GM04503 (cell line): ENCODE measurements at regions not wholly inside any gene's neighbourhood (a gene's known extent, or its start where the extent isn't known, plus 50 kb on each side); places are given as distances from the start of the nearest gene placed in this dataset.

Source experiments
- DNase-seq: peaks from one replicate; pipeline ENCODE4 v3.0.0-alpha.2; 2012; ENCODE audit warnings: low read depth

DNA sequence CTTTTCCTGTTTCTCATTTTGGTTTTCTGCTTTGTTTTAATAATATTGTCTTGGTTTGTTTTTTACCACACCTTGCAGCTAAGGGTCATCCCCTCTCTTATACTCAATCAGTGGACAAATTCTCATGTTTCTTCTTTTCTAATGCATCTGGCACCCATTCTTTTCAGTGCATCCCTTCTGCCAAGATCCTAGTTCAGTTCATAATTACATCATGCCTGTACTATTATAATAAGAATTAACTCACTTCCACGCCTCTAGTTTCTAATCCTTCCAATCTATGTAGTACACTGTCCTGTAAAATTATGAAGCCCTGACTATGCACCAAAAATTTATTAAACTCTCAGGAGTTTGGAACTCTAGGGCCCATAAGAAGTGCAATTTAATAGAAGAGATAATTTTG, 126.1 kb downstream of the FAT4 start:
- no peak for DNase-seq

DNA sequence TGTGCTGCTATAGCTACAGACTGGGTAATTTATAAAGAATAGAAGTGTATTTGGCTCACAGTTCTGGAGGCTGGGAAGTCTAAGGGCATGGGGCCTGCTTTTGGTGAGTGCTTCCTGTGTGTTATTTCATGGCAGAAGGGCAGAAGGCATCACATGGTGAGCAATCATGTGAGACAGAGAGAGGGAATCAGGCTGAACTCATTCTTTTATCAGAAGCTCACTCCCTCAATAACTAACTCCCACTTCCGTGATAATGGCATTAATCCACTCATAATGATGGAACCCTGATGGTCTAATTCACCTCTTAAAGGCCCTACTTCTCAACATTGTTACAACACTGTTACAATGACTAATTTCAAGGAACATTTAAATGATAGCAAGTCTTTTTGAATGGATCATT, 129.4 kb downstream of the FAT4 start:
- no peak for DNase-seq

DNA sequence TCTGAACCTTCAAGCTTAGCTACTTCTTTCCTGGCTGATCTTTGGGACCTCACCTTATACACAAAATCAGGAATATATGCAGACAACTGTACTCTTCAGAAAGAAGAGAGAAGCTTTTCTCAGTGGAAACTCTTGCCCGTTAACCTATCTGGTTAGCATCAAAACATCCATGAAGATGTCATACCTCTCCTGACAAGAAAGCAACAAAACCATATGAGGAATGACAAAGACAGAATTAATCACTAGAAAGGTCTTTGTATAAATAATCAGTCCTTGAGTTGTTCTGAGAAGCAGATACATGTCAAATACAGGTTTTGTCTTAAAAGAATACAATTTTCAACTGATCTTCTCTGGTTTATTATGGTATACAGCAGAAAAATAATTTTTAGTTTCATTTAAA, 130.8 kb downstream of the FAT4 start:
- no peak for DNase-seq

DNA sequence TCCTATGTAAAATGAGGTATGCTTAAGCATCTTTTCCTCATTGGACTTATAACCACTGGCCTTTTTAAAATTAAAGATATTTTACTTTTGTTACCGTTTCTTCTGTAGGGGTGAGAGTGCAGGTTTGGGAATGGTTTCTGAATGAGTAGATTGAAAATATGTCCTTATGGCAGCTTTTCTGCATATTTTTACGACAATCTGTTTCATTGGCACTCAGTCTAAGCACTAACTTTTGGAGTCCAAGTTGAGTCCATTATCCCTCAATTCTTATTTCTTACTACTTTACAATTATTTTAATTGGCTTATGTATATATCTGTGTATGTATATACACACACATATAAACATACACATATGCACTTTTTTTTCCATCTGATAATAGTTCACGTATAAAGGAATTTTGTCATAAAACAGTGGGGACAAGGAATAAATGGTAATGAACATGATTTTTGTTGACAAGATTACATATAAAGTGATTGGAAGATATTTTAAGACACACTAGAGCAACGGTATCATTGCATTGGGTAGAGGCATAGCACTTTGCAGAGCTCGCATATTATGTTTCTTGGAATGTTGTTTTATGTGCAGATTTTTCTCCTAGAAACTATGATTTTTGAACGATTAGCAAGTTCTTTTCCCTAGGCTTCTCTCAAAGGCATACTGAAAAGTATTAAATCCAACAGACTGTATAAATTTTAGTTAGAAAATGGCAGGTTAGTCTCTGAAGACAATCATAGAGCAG, 133.0 kb downstream of the FAT4 start:
- no peak for DNase-seq

DNA sequence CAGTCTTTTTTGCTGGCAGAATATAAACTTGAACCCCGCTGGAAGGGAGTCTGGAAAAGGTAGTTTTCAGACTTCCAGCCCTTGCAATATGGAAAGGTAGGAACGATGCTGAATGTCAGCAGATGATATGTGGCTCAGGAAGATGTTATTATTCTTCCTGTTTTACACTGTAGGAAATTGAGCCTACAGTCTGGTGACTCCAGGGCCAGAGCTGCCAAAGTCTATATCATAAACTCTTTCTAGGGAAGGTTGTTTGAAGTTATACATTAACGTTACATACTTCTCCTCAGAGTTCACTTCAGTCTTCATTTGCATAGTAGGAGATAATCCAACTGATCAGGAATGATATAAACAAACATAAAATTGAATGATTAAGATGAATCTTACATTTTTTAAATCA, 141.3 kb downstream of the FAT4 start:
- DNase-seq: no peak

DNA sequence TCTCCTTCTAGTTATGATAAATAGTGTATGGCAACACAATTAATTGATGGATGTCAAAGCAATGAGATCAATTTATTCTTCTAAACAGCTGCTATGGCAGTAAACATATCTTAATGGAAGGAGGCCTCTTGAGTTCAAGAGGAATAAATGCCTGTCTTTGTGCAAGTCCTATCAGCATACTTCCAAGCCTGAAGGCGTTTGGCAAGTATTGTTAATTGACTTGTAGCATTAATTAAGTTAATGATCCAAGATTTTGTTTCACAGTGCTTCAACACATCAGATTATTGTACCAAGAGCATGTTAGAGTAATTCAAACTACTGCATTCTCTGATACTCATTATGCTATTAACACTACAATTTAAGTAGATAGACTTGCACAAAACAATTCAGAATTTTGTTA, 144.8 kb downstream of the FAT4 start:
- no peak for DNase-seq

DNA sequence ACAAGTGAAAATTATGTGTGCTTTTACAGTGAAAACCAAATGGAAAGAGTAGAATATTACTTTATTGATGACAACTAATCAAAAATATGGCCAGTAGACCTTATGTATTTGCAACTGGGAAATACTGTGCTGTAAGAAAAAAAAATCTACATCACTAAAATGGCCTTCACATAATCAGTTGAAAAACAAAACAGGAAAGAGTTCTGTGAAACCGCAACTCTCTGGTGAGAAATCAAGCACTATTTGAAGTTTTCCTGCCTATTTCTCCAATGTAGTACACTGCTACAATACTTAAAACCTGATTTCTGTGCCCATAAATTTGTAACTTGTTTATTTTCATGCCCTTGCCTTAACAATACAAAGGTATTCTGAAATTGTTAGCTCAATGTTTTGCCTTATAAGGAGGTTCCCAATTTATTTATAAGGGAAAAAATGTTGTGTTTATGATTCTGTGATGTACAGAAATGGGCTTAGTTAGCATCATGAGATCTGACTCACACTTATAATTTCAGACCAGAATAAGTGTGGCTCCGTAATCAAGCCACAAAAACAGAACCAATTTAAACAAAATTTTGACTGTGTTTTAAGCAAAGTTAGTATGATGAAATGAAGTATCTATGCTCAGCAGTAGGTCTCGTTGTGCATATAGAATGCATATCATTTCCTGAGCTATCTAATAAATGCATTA, 147.1 kb downstream of the FAT4 start:
- no peak for DNase-seq

DNA sequence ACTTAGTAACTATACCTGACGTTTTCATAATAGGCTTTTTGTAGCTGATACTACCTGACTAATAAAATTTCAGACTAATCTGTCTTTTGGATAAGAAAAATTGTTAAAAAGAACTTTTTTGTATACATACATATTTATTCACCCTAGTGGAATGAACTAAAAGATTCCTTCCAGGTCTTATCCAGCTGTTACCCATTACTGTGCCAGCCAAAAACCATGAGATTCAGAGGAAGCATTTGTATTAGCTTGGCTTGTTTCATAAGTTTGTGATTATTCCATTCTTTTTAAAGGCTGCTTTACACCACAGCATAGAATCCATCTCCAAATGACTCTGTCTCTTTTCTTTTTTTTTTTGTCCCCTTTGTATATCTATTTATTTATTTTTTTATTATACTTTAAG, 149.4 kb downstream of the FAT4 start:
- DNase-seq: peak; percentile 4

DNA sequence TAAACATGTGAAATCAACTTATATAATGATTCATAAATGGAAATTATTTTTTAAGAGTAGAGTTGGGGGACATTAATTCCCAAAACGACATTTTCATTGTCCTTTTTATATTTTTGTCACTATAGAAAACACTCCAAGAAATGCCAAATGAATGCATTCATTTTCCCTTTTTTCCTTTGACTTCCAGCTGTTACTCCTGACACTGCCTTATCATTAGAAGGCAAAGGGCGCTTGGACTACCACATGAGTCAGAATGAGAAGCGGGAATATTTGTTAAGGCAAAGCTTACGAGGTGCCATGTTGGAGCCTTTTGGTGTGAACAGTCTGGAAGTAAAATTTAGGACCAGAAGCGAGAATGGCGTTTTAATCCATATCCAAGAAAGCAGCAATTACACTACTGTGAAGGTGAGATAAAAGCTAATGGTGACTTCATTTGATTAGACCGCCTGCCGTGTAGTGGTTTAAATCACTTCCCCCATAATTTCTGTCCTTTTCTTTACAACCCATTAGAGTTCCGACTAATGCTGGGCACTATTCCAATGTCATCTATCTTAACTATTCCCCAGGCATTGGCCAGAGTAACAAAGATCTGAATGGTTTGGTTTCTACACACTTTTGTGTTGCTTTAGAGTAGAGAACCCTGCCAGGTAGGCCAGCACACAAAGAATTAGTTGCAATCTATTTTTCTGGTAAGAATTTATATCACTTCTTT, 166.7 kb downstream of the FAT4 start:
- no peak for DNase-seq

DNA sequence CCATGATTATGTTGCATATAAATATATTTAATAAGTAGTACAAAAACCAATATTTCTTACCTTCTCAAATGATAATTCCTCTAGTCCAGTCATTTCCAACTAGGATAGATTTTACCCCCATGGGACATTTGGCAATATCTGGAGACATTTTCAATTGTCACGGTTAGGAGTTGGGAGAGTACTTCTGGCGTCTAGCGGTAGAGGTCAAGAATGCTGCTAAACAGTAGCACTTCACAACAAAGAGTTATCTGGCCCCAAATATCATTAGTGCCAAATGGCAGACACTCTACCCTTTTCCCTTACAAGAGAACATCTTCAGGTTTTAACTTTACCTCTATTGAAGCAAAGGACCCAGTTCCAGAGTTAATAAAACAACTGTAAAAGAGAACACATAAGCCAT, 168.1 kb downstream of the FAT4 start:
- no peak for DNase-seq

DNA sequence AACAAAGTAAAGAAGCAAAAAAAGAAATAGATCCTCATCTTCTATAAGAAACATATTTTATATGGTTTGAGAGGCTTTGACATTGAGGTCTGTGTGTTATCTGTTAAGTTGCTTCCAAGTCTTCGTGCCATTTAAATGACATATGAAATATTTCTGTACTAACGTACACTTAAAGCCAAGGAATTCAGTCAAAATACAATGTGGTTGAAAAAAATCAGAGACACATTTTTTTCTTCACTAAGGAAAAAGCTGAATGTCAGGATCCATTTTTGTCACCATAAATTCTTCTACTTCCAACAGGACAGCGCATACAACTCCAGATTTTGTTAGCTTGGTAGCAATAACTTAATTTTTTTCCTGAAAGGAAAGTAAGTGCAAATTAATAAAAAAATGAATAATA, 168.5 kb downstream of the FAT4 start:
- DNase-seq: no peak

DNA sequence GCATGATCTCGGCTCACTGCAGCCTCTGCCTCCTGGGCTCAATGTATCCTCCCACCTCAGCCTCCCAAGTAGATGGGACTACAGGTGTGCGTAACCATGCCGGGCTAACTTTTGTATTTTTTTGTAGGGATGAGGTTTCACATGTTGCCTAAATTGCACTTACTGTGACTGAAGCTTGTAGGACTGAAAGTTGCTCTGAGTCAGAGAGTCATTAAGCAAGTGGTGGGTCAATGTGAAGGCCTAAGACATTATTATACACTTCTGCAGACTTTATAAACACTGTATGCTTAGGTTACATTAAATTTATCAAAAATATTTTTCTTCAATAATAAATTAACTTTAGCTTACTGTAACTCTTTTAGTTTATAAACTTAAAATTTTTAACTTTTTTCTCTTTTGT, 170.2 kb downstream of the FAT4 start:
- DNase-seq: no peak

DNA sequence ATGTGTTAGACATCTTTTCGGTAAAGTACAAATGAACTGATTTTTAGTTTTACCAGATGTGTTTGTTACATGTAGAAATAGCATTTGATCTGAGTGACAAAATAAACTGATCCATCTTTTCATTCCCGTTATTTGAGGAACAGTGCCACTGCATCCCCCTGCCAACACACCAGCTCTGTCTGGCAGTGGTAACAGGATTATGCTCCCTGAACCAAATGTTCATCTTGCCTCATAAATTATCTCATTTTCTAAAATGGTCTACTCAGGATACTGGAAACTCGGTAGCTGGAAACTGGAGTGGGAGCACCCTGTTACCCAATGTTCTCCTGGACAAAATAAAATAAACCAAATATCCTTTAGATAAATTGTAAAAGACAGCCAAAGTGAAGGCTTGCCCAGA, 171.6 kb downstream of the FAT4 start:
- DNase-seq: no peak

DNA sequence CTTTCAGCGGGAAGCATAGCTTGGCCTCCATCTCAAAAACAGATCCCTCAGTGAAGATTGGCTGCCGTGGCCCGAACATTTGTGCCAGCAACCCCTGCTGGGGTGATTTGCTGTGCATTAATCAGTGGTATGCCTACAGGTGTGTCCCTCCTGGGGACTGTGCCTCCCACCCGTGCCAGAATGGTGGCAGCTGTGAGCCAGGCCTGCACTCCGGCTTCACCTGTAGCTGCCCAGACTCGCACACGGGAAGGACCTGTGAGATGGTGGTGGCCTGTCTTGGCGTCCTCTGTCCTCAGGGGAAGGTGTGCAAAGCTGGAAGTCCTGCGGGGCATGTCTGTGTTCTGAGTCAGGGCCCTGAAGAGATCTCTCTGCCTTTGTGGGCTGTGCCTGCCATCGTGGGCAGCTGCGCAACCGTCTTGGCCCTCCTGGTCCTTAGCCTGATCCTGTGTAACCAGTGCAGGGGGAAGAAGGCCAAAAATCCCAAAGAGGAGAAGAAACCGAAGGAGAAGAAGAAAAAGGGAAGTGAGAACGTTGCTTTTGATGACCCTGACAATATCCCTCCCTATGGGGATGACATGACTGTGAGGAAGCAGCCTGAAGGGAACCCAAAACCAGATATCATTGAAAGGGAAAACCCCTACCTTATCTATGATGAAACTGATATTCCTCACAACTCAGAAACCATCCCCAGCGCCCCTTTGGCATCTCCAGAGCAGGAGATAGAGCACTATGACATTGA, 175.4 kb downstream of the FAT4 start:
- DNase-seq: no peak

DNA sequence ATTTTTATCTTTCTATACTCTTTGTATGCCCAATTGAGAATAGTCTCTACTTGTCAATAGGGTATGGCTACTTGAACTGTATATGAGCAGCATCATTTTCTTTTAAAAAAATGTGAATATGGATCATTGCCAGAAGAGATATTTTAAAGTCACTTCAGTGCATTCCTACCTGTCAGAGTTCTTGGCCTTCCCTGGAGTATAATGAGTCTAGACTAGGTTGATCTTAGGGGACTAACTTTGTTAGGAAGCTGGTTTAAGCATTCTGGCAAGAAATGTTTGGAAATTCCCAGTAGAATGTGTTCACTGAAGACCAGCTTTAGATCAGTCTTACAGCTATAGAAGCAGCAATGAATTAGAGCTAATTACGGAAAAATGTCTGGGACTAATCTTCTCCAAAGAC, 178.2 kb downstream of the FAT4 start:
- no peak for DNase-seq

DNA sequence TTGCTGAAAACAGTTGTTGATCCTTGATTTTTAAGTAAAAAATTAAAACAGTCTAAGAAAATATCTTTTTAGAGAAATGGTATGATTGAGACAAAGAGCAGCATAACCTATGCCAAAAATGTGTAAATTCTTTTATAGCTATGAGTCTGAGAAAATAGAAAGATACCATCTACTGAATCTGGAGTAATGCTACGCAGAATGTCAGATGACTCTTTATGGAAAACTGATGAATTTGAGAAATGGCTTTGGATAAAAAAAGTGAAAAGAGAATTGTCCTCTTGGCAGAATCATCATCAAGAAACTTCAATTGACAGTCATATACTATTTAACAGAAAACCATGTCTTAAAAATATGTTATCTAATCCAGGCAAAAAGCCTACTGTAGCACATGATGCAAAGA, 183.1 kb downstream of the FAT4 start:
- DNase-seq: no peak

DNA sequence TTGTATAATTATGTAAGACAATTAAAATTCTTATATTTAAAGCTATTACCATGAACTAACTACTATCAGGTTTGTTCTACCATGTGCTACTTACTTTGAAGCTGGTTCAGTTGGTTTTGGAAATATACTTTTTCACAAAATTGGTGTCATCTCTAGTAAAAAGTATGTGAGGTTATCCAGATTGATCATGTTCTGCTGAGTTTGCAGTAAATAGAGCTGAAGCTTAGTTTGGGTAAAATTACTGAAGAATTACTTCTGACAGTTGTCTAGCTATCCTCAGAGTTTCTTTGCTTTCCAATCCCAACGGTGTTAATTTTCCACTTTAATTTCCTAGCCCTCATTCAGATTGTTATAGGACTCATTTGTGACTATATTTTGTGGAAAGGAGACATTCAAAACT, 184.2 kb downstream of the FAT4 start:
- DNase-seq: no peak

DNA sequence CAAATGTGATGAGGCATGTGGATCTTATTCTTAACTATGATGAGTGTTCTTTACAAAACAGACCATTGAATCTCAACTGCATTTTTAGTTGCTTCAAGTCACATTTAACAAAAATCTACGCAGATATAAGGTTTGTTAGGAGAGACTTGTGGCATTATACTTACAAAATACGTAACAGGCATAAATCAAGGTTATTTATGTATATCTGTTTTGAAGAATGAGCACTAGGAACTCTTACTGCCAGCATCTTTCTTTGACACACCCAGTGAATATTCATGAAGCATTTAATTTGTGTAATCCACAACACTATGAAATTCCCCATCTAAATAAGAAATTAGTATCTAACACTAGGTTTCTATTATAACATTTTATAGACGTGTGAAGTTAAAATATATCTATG, 186.3 kb downstream of the FAT4 start:
- DNase-seq: no peak

DNA sequence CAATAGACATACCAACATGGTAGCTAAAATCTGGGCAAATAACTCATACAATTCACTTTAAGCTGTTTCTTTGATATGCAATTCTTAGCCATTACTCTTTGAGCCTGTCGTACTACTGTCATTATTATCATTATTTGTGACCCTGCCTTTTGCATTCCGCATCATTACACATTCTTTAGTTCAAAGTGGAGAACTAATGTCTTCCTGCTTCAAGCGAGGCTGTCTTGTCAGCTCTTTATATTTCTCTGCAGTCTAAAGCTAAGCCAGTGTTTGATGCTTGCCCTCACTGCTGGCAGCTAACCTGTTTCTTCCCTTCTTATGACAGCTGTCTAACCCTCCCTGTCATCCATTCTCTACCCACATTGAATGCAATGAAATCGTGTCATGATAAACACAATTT, 186.8 kb downstream of the FAT4 start:
- DNase-seq: no peak

DNA sequence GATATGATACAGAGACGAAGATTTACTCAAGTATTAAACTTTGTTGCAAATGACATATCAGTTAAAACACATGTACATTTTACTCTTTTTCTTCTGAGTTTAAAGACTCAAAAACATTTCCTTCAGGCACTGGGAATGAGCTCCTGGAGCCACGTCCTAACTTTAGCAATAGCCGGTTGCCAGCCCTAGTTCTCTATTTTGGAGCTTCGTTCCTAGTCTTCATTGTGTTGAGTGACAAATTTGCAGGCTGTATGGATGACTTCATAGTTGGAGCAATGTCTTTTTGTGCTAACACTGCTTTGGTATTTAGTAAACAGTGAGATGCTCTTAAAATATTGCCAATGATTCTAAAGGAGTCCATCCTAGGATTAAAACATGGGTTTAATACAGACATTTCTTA, 190.9 kb downstream of the FAT4 start:
- no peak for DNase-seq

DNA sequence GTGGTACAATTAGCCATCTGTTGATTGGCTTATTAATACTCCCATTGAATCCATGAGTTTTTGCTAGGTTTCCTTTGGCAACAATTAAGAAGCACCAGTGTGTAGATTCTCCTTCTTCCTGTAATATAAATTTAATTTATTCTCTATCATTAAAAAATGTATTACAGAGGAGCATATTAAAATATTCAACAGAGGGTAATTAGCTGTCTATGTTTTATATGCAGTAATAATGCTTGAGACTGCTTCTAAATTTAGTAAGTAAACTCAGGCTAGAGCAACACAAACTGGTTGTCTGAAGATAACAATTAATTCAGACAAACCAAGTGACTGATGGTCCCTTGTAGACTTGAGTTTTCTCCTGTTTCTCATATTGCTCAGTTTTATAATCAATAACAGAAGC, 192.4 kb downstream of the FAT4 start:
- no peak for DNase-seq

DNA sequence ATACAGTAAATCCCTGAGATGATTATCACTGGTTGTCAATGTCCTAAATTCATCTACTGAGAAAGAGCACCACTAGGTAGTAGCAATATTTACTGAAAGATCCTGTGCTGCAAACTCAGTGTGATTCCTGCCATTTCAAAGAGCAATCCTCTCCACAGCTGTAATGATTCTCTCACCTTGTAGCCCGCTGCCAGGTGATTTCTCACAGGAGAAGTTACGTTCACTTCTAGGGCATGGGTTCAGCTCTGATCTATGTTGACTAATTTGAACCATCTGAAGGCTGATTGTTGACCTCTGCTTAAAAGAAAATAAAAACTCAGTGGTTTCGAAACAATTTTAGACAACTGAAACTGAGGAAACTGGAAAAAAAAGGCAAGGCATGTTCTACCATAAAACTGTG, 197.0 kb downstream of the FAT4 start:
- no peak for DNase-seq

DNA sequence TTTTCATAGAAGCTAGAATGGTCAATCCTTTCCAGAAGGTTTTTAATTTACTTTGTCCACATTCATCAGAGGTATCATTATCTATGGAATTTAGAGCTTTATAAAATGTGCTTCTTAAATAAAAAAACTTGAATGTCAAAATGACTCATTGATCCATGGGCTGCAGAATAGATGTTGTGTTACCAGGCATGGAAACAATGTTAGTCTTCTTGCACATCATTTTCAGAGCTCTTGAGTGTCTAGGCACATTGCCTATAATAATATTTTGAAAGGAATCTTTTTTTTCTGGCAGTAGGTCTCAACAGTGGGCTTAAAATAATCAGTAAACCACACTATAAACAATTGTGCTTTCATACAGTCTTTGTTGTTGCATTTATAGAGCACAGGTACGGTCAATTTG, 200.3 kb downstream of the FAT4 start:
- DNase-seq: no peak
